ENCODE measurements at regions not wholly inside any gene's neighbourhood (a gene's known extent, or its start where the extent isn't known, plus 50 kb on each side); places are given as distances from the start of the nearest gene placed in this dataset.
"Not testable (repeated sequence)": the region's sequence is repeated elsewhere in the genome, so short reads cannot be mapped to it uniquely, and the experiment has no call there.

DNA sequence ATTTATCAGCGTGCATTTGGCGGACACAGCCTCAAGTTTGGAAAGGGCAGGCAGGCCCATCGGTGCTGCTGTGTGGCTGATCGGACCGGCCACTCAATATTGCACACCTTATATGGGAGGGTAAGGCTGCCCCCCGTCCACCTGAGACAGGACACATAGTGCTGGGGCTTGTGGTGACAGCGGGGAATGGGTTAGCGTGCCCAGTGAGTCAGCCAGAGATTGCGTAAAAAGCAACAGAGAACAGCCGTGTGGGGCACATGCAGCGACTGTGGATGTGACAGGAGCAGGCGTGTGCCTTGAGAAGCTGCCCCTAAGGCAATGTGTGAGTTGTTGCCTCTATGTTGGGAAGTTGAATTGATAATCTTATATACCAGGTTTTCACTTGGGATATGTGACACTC lies 56.6 kb upstream of the MUC20 start:
- not testable (repeated sequence) for TF ChIP-seq CREB3 (CRISPR knock-in tag; IDR thresholded peaks at IDR 0.05); EZH2 (conservative IDR thresholded peaks at IDR 0.05; ENCODE audit: low read depth, low read length); CTCF (CRISPR knock-in tag; IDR thresholded peaks at IDR 0.05); NR0B2 (CRISPR knock-in tag; IDR thresholded peaks at IDR 0.05); IKZF1 (IDR thresholded peaks at IDR 0.05)
- TF ChIP-seq, protein P1, sequence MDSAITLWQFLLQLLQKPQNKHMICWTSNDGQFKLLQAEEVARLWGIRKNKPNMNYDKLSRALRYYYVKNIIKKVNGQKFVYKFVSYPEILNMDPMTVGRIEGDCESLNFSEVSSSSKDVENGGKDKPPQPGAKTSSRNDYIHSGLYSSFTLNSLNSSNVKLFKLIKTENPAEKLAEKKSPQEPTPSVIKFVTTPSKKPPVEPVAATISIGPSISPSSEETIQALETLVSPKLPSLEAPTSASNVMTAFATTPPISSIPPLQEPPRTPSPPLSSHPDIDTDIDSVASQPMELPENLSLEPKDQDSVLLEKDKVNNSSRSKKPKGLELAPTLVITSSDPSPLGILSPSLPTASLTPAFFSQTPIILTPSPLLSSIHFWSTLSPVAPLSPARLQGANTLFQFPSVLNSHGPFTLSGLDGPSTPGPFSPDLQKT (CRISPR knock-in tag; IDR thresholded peaks at IDR 0.05; ENCODE audit: borderline replicate concordance) = not testable (repeated sequence)
- TF ChIP-seq, protein P2, sequence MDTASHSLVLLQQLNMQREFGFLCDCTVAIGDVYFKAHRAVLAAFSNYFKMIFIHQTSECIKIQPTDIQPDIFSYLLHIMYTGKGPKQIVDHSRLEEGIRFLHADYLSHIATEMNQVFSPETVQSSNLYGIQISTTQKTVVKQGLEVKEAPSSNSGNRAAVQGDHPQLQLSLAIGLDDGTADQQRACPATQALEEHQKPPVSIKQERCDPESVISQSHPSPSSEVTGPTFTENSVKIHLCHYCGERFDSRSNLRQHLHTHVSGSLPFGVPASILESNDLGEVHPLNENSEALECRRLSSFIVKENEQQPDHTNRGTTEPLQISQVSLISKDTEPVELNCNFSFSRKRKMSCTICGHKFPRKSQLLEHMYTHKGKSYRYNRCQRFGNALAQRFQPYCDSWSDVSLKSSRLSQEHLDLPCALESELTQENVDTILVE (CRISPR knock-in tag; IDR thresholded peaks at IDR 0.05) = not testable (repeated sequence)
